Calu3 (cell line): ENCODE measurements at regions not wholly inside any gene's neighbourhood (a gene's known extent, or its start where the extent isn't known, plus 50 kb on each side); places are given as distances from the start of the nearest gene placed in this dataset.

ENCODE experiments used
- BruUV-seq: library from RNA; stranded (reverse); fragments of 400-500 nt; replicated peaks from 2 replicates; lab custom pipeline; 2021; lab: Mats Ljungman, UMichigan
- CTCF ChIA-PET: fragments of 300-600 bp; sonication (Branson Sonifier 250); formaldehyde crosslinking; loops from one replicate; lab custom pipeline; 2022; ENCODE audit warnings: antibody characterized with exemption; lab: Charles Lee
- DNase-seq: peaks from one replicate; pipeline ENCODE4 v3.0.0; 2022
- H3K27ac Mint-ChIP-seq: one replicate; pipeline ENCODE4 v1.8.0; 2022; ENCODE audit warnings: mixed read lengths; ENCODE audit not compliant: unreplicated experiment
- H3K27me3 Mint-ChIP-seq: one replicate; pipeline ENCODE4 v1.8.0; 2022; ENCODE audit warnings: mixed read lengths; ENCODE audit not compliant: unreplicated experiment
- H3K36me3 Mint-ChIP-seq: one replicate; pipeline ENCODE4 v1.8.0; 2022; ENCODE audit warnings: mild to moderate bottlenecking, moderate library complexity, mixed read lengths; ENCODE audit not compliant: insufficient read depth, unreplicated experiment
- H3K4me1 Mint-ChIP-seq: one replicate; pipeline ENCODE4 v1.8.0; 2022; ENCODE audit warnings: mild to moderate bottlenecking, low read depth, mixed read lengths; ENCODE audit not compliant: unreplicated experiment
- H3K4me3 Mint-ChIP-seq: one replicate; pipeline ENCODE4 v1.8.0; 2022; ENCODE audit warnings: mild to moderate bottlenecking, low read depth, moderate library complexity, mixed read lengths; ENCODE audit not compliant: unreplicated experiment
- H3K9me3 Mint-ChIP-seq: one replicate; pipeline ENCODE4 v1.8.0; 2022; ENCODE audit warnings: low read depth, mixed read lengths; ENCODE audit not compliant: unreplicated experiment
- intact Hi-C: fragments of 100-400 bp; cut with micrococcal nuclease; formaldehyde crosslinking; loops from one replicate; pipeline ENCODE4 v1.10.0; 2022; ENCODE audit not compliant: unreplicated experiment
- TF ChIP-seq, protein P1 (sequence below): fragments of 200-600 bp; IDR thresholded peaks from one replicate; pipeline ENCODE4 v1.8.0; 2022; ENCODE audit warnings: antibody characterized with exemption; ENCODE audit not compliant: unreplicated experiment

DNA sequence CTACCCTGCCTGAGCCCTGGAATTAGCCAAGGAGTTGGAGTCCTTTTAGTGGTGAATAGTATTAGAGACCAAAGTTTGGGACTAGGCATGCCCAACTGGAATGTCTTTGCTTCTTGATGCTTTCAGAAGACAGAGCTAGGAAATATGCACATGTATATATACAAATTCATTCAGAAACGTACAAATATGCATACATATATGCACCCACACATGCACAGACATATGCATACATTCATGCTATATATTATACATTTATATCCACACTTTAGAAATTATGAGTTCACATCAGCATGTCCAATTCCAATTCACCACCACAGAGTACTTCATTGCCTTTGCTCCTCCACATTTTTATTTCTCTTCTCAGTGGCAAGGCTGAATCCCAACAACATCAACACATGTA is 398.3 kb upstream of the MPDZ start:
- intact Hi-C loops: loop anchor here (10.0 kb wide), 1 partner anchor 233 kb away; no protein-coding TSS in a partner anchor
- no peak overlapping the region for H3K4me3 Mint-ChIP-seq
- H3K27me3 Mint-ChIP-seq: no peaks in the 10 kb centered on the region
- CTCF ChIA-PET: no interaction called here
- no peaks in the 10 kb centered on the region for H3K9me3 Mint-ChIP-seq
- BruUV-seq: no TSS peak
- DNase-seq: no peak
- peaks cover 13% of the 10 kb centered on the region for H3K4me1 Mint-ChIP-seq
- no peak overlapping the region for H3K27ac Mint-ChIP-seq
- TF ChIP-seq, protein P1, sequence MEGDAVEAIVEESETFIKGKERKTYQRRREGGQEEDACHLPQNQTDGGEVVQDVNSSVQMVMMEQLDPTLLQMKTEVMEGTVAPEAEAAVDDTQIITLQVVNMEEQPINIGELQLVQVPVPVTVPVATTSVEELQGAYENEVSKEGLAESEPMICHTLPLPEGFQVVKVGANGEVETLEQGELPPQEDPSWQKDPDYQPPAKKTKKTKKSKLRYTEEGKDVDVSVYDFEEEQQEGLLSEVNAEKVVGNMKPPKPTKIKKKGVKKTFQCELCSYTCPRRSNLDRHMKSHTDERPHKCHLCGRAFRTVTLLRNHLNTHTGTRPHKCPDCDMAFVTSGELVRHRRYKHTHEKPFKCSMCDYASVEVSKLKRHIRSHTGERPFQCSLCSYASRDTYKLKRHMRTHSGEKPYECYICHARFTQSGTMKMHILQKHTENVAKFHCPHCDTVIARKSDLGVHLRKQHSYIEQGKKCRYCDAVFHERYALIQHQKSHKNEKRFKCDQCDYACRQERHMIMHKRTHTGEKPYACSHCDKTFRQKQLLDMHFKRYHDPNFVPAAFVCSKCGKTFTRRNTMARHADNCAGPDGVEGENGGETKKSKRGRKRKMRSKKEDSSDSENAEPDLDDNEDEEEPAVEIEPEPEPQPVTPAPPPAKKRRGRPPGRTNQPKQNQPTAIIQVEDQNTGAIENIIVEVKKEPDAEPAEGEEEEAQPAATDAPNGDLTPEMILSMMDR: no peak
- no peaks in the 10 kb centered on the region for H3K36me3 Mint-ChIP-seq

GRCh38 chr9:13675638-13676000 is 396.1 kb upstream of the MPDZ start:
- Mint-ChIP-seq H3K36me3 (no peaks in the 10 kb centered on the region), H3K4me1 (peaks cover 13% of the 10 kb centered on the region), H3K27ac (no peak overlapping the region), H3K27me3 (no peaks in the 10 kb centered on the region), H3K4me3 (no peak overlapping the region), H3K9me3 (no peaks in the 10 kb centered on the region)
- TF ChIP-seq, protein P1: no peak
- DNase-seq: no peak
- no TSS peak for BruUV-seq
- intact Hi-C loops: loop anchor here (10.0 kb wide), 1 partner anchor 231 kb away; no protein-coding TSS in a partner anchor
- CTCF ChIA-PET: no interaction called here

DNA sequence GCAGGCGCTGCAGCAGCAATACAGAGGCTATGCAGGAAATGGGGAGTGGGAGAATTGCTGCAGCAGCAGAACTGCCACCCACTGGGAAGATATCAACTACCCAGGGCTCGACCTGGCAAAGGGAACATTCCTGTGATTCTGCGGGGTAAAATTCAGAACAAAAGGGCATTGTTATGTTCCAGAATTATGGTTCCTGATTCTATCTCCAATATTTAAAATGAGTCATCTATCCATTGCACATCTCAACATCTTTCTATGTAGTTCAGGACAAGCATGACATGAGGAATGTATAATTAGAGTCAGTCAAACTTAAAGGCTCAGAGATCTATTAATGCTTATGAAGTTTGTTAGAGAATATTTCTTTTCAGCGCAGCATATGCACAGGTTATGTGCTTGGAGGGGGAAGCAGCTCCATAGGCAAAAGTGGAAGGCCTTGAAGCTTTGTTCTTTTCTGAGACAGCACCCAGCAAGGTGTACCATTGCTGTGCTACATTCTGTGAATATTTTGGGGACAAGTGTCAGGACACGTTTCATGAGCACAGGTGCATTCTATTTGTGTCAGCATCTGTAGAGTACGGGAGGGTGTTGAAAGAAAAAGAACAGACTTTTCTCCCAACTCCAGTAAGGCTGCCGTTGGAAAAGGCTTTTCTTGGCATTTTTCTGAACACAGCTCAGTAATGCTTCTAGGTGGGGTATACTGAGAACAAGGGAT is 395.6 kb upstream of the MPDZ start:
- no peak for DNase-seq
- Mint-ChIP-seq H3K36me3 (no peaks in the 10 kb centered on the region), H3K27ac (no peak overlapping the region), H3K4me1 (peaks cover 13% of the 10 kb centered on the region), H3K9me3 (no peaks in the 10 kb centered on the region), H3K27me3 (no peaks in the 10 kb centered on the region), H3K4me3 (no peak overlapping the region)
- TF ChIP-seq, protein P1: no peak
- CTCF ChIA-PET: no interaction called here
- intact Hi-C loops: loop anchor here (10.0 kb wide), 1 partner anchor 230 kb away; no protein-coding TSS in a partner anchor
- no TSS peak for BruUV-seq

DNA sequence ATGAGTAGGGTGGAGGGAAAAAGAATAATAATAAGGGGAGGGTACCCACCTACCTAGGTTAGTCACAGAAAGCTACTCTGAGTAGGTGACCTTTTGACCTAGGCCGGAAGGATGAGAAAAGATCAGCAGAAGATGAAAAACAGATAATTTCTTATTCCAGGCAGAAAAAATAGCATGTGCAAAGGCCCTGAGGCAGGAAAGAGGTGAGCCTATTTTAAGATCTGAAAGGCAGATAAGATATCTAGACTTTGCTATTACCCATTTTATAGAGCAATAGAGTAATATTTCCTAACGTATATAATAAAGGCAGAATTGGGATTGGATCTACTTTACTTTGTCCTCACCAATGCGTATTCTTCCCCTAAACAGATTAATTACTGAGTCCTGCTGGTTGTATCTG is 393.9 kb upstream of the MPDZ start:
- DNase-seq: no peak
- Mint-ChIP-seq H3K36me3 (no peaks in the 10 kb centered on the region), H3K4me3 (no peak overlapping the region), H3K27me3 (no peaks in the 10 kb centered on the region), H3K4me1 (peaks cover 13% of the 10 kb centered on the region), H3K27ac (no peak overlapping the region), H3K9me3 (peaks cover 2% of the 10 kb centered on the region)
- intact Hi-C loops: loop anchor here (10.0 kb wide), 1 partner anchor 229 kb away; no protein-coding TSS in a partner anchor
- CTCF ChIA-PET: no interaction called here
- no TSS peak for BruUV-seq
- TF ChIP-seq, protein P1: no peak
